GM23338 (cell line): ENCODE measurements at regions not wholly inside any gene's neighbourhood (a gene's known extent, or its start where the extent isn't known, plus 50 kb on each side); places are given as distances from the start of the nearest gene placed in this dataset.

Source experiments
- ATAC-seq: fragments of 200-7000 bp; cut with Tn5 transposase; 3 replicates; pipeline ENCODE4 v1.9.1; 2020
- DNase-seq: peaks from one replicate; pipeline ENCODE4 v3.0.0-alpha.2; 2015; ENCODE audit warnings: low spot score
- H2AFZ ChIP-seq: fragments of 200-600 bp; sonication (generic); 2 replicates; pipeline ENCODE4 v1.8.0; 2016; ENCODE audit warnings: antibody characterized with exemption, mild to moderate bottlenecking, moderate library complexity
- H3F3A ChIP-seq: fragments of 200-600 bp; sonication (generic); replicated peaks from 2 replicates; pipeline ENCODE4 v1.8.0; 2017; ENCODE audit warnings: antibody characterized with exemption, mixed run types, low read depth
- H3K27ac ChIP-seq: fragments of 200-600 bp; sonication (generic); 2 replicates; pipeline ENCODE4 v1.6.1; 2016; ENCODE audit warnings: low read depth
- H3K27me3 ChIP-seq: fragments of 200-600 bp; sonication (generic); 2 replicates; pipeline ENCODE4 v1.8.0; 2016; ENCODE audit warnings: mild to moderate bottlenecking, mixed run types, moderate library complexity; ENCODE audit not compliant: insufficient read depth
- H3K36me3 ChIP-seq: fragments of 200-600 bp; sonication (generic); 2 replicates; pipeline ENCODE4 v1.8.0; 2016; ENCODE audit warnings: mild to moderate bottlenecking; ENCODE audit not compliant: insufficient read depth
- H3K4me1 ChIP-seq: fragments of 200-600 bp; sonication (generic); 2 replicates; pipeline ENCODE4 v1.8.0; 2016; ENCODE audit warnings: mild to moderate bottlenecking, moderate library complexity; ENCODE audit not compliant: insufficient read depth
- H3K4me2 ChIP-seq: fragments of 200-600 bp; sonication (generic); 2 replicates; pipeline ENCODE4 v1.7.1; 2017; ENCODE audit warnings: mixed run types
- H3K4me3 ChIP-seq: fragments of 200-600 bp; sonication (generic); 2 replicates; pipeline ENCODE4 v1.6.1; 2016; ENCODE audit warnings: mixed run types
- H3K79me2 ChIP-seq: fragments of 200-600 bp; sonication (generic); replicated peaks from 2 replicates; pipeline ENCODE4 v1.8.0; 2017; ENCODE audit warnings: mild to moderate bottlenecking; ENCODE audit not compliant: insufficient read depth
- H3K9me2 ChIP-seq: fragments of 200-600 bp; sonication (generic); 2 replicates; pipeline ENCODE4 v1.8.0; 2017; ENCODE audit not compliant: insufficient read depth
- H4K20me1 ChIP-seq: fragments of 200-600 bp; sonication (generic); replicated peaks from 2 replicates; pipeline ENCODE4 v1.8.0; 2017; ENCODE audit warnings: mild to moderate bottlenecking; ENCODE audit not compliant: insufficient read depth
- H3K27ac Mint-ChIP-seq: 2 replicates; pipeline ENCODE4 v1.8.0; 2020; ENCODE audit warnings: inconsistent platforms, mild to moderate bottlenecking, moderate library complexity, mixed read lengths
- H3K27me3 Mint-ChIP-seq: 3 replicates; pipeline ENCODE4 v1.8.0; 2022; ENCODE audit warnings: low read depth, mild to moderate bottlenecking, moderate library complexity, mixed read lengths, inconsistent platforms; ENCODE audit not compliant: insufficient read depth, poor library complexity
- H3K36me3 Mint-ChIP-seq: 3 replicates; pipeline ENCODE4 v1.8.0; 2021; ENCODE audit warnings: low read depth, mild to moderate bottlenecking, inconsistent platforms, moderate library complexity, mixed read lengths
- H3K4me1 Mint-ChIP-seq: 3 replicates; pipeline ENCODE4 v1.8.0; 2020; ENCODE audit warnings: mild to moderate bottlenecking, inconsistent platforms, mixed read lengths
- H3K4me3 Mint-ChIP-seq: 3 replicates; pipeline ENCODE4 v1.8.0; 2021; ENCODE audit warnings: moderate library complexity, mild to moderate bottlenecking, inconsistent platforms, mixed read lengths
- H3K9me3 Mint-ChIP-seq: 3 replicates; pipeline ENCODE4 v1.8.0; 2020; ENCODE audit warnings: moderate library complexity, mild to moderate bottlenecking, inconsistent platforms, mixed read lengths
- CREB1 ChIP-seq: fragments of 250-450 bp; sonication (Bioruptor Pico); IDR thresholded peaks from 2 replicates; pipeline ENCODE4 v1.5.0; 2020; ENCODE audit warnings: low read depth, mild to moderate bottlenecking, moderate library complexity
- ETS1 ChIP-seq: IDR thresholded peaks from 2 replicates; pipeline ENCODE4 v1.6.1; 2016; ENCODE audit warnings: antibody characterized with exemption
- EZH2 ChIP-seq: fragments of 200-600 bp; sonication (generic); IDR thresholded peaks from one replicate; pipeline ENCODE4 v1.8.0; 2017; ENCODE audit warnings: antibody characterized with exemption, mild to moderate bottlenecking, low read depth; ENCODE audit not compliant: unreplicated experiment
- EZH2phosphoT487 ChIP-seq: fragments of 200-600 bp; sonication (generic); IDR thresholded peaks from one replicate; pipeline ENCODE4 v1.8.1; 2018; ENCODE audit warnings: antibody characterized with exemption; ENCODE audit not compliant: unreplicated experiment
- JUNB ChIP-seq: IDR thresholded peaks from one replicate; pipeline ENCODE4 v1.6.1; 2016; ENCODE audit warnings: antibody characterized with exemption; ENCODE audit not compliant: unreplicated experiment
- NANOG ChIP-seq: IDR thresholded peaks from 2 replicates; pipeline ENCODE4 v1.6.1; 2016; ENCODE audit warnings: antibody characterized with exemption, borderline replicate concordance
- POLR2AphosphoS5 ChIP-seq: IDR thresholded peaks from 2 replicates; pipeline ENCODE4 v1.6.1; 2016; ENCODE audit warnings: antibody characterized with exemption, low read depth
- REST ChIP-seq: IDR thresholded peaks from one replicate; pipeline ENCODE4 v1.6.1; 2018; ENCODE audit warnings: antibody characterized with exemption; ENCODE audit not compliant: unreplicated experiment
- STAT1 ChIP-seq: IDR thresholded peaks from one replicate; pipeline ENCODE4 v1.6.1; 2016; ENCODE audit warnings: antibody characterized with exemption; ENCODE audit not compliant: unreplicated experiment
- ZNF114 ChIP-seq: fragments of 250-450 bp; sonication (Bioruptor Pico); IDR thresholded peaks from 2 replicates; pipeline ENCODE4 v1.5.0; 2020; ENCODE audit warnings: mild to moderate bottlenecking, moderate library complexity
- ZNF331 ChIP-seq: fragments of 250-450 bp; sonication (Bioruptor Pico); IDR thresholded peaks from 2 replicates; pipeline ENCODE4 v1.5.0; 2020; ENCODE audit warnings: low read depth, mild to moderate bottlenecking, moderate library complexity
- ZNF462 ChIP-seq: fragments of 250-450 bp; sonication (Bioruptor Pico); IDR thresholded peaks from 2 replicates; pipeline ENCODE4 v1.5.0; 2020; ENCODE audit warnings: mild to moderate bottlenecking, moderate library complexity

GRCh38 chr5:97644896-97645295, 461.8 kb upstream of the RIOK2 start:
- H3K79me2 ChIP-seq: no peaks in the 10 kb centered on the region
- Mint-ChIP-seq H3K27me3 (peaks cover 2% of the 10 kb centered on the region), H3K4me1 (no peaks in the 10 kb centered on the region), H3K36me3 (no peaks in the 10 kb centered on the region), H3K9me3 (peaks cover 13% of the 10 kb centered on the region; the same call in 2 of the 3 replicates), H3K27ac (no peak overlapping the region), H3K4me3 (no peak overlapping the region)
- no peaks in the 10 kb centered on the region for H3K27me3 ChIP-seq
- no peaks in the 10 kb centered on the region for H4K20me1 ChIP-seq
- 0 out of 2 replicates have a peak, but pooled peaks cover 4% of the 10 kb centered on the region for H3K4me1 ChIP-seq
- H3K4me3 ChIP-seq: no peak overlapping the region
- no peaks in the 10 kb centered on the region for H3K36me3 ChIP-seq
- H3K27ac ChIP-seq: no peak overlapping the region
- TF ChIP-seq POLR2AphosphoS5 (no peak), ETS1 (no peak), STAT1 (no peak), EZH2 (no peak), EZH2phosphoT487 (no peak), CREB1 (no peak), NANOG (no peak), JUNB (no peak), REST (no peak), ZNF331 (CRISPR knock-in tag) (no peak), ZNF114 (CRISPR knock-in tag) (no peak)
- no peak overlapping the region for H3K4me2 ChIP-seq
- ATAC-seq (no peak), DNase-seq (no peak)
- no peak overlapping the region for H2AFZ ChIP-seq
- peaks cover 13% of the 10 kb centered on the region; the same call in 1 of the 2 replicates for H3K9me2 ChIP-seq
- H3F3A ChIP-seq: no peaks in the 10 kb centered on the region

GRCh38 chr5:97657239-97657638, 474.2 kb upstream of the RIOK2 start:
- DNase-seq: no peak
- Mint-ChIP-seq H3K4me3 (no peak overlapping the region), H3K27me3 (no peaks in the 10 kb centered on the region), H3K27ac (no peak overlapping the region), H3K36me3 (no peaks in the 10 kb centered on the region), H3K9me3 (no peaks in the 10 kb centered on the region; the same call in 2 of the 3 replicates), H3K4me1 (no peaks in the 10 kb centered on the region)
- Histone ChIP-seq H3K79me2 (no peaks in the 10 kb centered on the region), H3K27ac (no peak overlapping the region), H3K9me2 (no peaks in the 10 kb centered on the region; the same call in 1 of the 2 replicates), H3K27me3 (no peaks in the 10 kb centered on the region), H3K4me1 (no peaks in the 10 kb centered on the region), H2AFZ (no peak overlapping the region), H3F3A (no peaks in the 10 kb centered on the region), H3K4me3 (no peak overlapping the region), H4K20me1 (no peaks in the 10 kb centered on the region), H3K36me3 (no peaks in the 10 kb centered on the region), H3K4me2 (no peak overlapping the region)
- no peak for ATAC-seq
- TF ChIP-seq ZNF462: no peak
- no peak for TF ChIP-seq STAT1
